CD4-positive, alpha-beta T cell treated with Interleukin-4 for 1 hour (primary cell): ENCODE measurements at regions not wholly inside any gene's neighbourhood (a gene's known extent, or its start where the extent isn't known, plus 50 kb on each side); places are given as distances from the start of the nearest gene placed in this dataset.

Source experiments
- DNase-seq, 2 donors: peaks; one replicate each; pipeline ENCODE4 v3.0.0-alpha.2; 2020 to 2022

GRCh38 chr5:20617841-20618240 lies 629.8 kb upstream of the CDH18 start:
- DNase-seq, result no peak

- no peak for DNase-seq
These were observed 628.0 kb upstream of the CDH18 start for GRCh38 chr5:20615888-20616563.

- no peak for DNase-seq
These were observed 623.6 kb upstream of the CDH18 start for GRCh38 chr5:20611620-20612019.

- no peak for DNase-seq
These were observed 622.7 kb upstream of the CDH18 start for GRCh38 chr5:20610681-20611080.

- no peak for DNase-seq
These were observed 621.1 kb upstream of the CDH18 start for GRCh38 chr5:20609126-20609525.

- no peak for DNase-seq
These were observed 620.6 kb upstream of the CDH18 start for GRCh38 chr5:20608567-20608966.

- DNase-seq, result no peak
These were observed 617.9 kb upstream of the CDH18 start for GRCh38 chr5:20605732-20606525.

GRCh38 chr5:20604992-20605391 lies 617.0 kb upstream of the CDH18 start:
- DNase-seq, result no peak

GRCh38 chr5:20601678-20602100 lies 613.7 kb upstream of the CDH18 start:
- DNase-seq, result no peak

GRCh38 chr5:20590356-20590755 lies 602.4 kb upstream of the CDH18 start:
- no peak for DNase-seq

- no peak for DNase-seq
These were observed 587.6 kb upstream of the CDH18 start for GRCh38 chr5:20575571-20575970.

GRCh38 chr5:20574576-20574975 lies 586.6 kb upstream of the CDH18 start:
- DNase-seq, result no peak

- DNase-seq, result no peak
These were observed 584.6 kb upstream of the CDH18 start for GRCh38 chr5:20572614-20573013.

GRCh38 chr5:20570486-20570885 lies 582.5 kb upstream of the CDH18 start:
- no peak for DNase-seq

GRCh38 chr5:20562544-20562943 lies 574.5 kb upstream of the CDH18 start:
- DNase-seq, result no peak

GRCh38 chr5:20559845-20560244 lies 571.8 kb upstream of the CDH18 start:
- DNase-seq, result no peak

GRCh38 chr5:20556115-20556763 lies 568.2 kb upstream of the CDH18 start:
- no peak for DNase-seq

GRCh38 chr5:20555034-20555433 lies 567.0 kb upstream of the CDH18 start:
- no peak for DNase-seq

- DNase-seq, result no peak
These were observed 566.0 kb upstream of the CDH18 start for GRCh38 chr5:20554001-20554400.

GRCh38 chr5:20537911-20538703 lies 550.1 kb upstream of the CDH18 start:
- no peak for DNase-seq

GRCh38 chr5:20536813-20537212 lies 548.8 kb upstream of the CDH18 start:
- DNase-seq, result no peak

- DNase-seq, result no peak
These were observed 548.3 kb upstream of the CDH18 start for GRCh38 chr5:20536341-20536740.

GRCh38 chr5:20528471-20528870 lies 540.5 kb upstream of the CDH18 start:
- DNase-seq, result no peak
